ENCODE measurements at regions not wholly inside any gene's neighbourhood (a gene's known extent, or its start where the extent isn't known, plus 50 kb on each side); places are given as distances from the start of the nearest gene placed in this dataset.

DNA sequence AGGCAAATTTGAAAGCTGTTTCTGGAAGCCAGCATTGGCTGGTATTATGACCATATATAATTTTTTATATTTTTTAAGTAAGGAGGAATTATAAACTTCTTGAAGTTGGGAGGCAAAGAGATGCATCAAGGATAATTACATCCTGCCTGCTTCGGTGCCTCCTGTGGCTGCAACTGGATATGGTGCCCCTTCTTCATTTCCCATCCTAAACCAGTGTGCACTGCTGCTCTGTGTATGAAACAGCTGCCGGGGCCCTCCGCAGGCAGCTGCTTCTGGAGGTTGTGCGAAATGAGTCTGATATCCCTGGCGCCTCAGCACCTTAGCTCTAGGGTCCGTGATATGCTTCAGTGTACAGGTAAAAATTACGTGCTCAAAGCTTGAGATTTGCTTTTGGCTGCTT is 304.2 kb downstream of the ENC1 start:
- H3K27ac Mint-ChIP-seq = no peak overlapping the region

DNA sequence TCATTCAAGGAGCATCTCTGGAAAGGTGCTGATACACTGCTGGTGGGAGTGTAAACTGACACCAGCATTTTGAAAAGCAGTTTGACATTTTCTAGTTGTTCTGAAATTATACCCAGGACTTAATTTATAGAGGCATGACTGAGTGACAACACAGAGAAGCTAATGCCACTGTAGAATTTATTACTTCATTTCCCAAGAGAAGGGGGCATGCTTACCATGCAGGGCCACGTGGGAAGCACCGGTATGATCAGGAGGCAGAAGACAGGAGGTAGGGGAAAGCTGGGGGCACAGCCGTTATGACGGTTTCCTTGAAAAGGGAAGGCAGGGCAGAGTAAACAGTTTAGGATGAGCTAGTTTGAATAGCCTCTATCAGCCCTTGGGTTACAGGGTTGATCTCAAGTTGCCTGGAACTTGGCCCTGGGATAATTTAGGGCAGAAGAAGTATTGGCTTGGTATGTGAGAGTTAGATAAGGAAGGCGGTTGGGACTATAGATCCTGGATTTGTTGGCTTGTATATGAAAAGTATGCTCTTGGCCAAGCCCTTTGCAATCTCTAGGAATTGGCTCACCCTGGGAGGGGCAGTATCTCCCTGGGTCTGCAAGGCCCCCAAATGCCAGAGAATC is 305.7 kb downstream of the ENC1 start:
- TF ChIP-seq, protein P1, sequence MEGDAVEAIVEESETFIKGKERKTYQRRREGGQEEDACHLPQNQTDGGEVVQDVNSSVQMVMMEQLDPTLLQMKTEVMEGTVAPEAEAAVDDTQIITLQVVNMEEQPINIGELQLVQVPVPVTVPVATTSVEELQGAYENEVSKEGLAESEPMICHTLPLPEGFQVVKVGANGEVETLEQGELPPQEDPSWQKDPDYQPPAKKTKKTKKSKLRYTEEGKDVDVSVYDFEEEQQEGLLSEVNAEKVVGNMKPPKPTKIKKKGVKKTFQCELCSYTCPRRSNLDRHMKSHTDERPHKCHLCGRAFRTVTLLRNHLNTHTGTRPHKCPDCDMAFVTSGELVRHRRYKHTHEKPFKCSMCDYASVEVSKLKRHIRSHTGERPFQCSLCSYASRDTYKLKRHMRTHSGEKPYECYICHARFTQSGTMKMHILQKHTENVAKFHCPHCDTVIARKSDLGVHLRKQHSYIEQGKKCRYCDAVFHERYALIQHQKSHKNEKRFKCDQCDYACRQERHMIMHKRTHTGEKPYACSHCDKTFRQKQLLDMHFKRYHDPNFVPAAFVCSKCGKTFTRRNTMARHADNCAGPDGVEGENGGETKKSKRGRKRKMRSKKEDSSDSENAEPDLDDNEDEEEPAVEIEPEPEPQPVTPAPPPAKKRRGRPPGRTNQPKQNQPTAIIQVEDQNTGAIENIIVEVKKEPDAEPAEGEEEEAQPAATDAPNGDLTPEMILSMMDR (conservative IDR thresholded peaks at IDR 0.05) = no peak
- H3K4me3 Mint-ChIP-seq = no peak overlapping the region
- no peak overlapping the region for H3K27ac Mint-ChIP-seq
- H3K9me3 Mint-ChIP-seq = no peaks in the 10 kb centered on the region
- H3K4me1 Mint-ChIP-seq (ENCODE audit: unreplicated experiment) = peaks cover 37% of the 10 kb centered on the region
- no peak for DNase-seq (ENCODE audit: extremely low spot score, unreplicated experiment)
- no peaks in the 10 kb centered on the region for H3K27me3 Mint-ChIP-seq
- no peaks in the 10 kb centered on the region for H3K36me3 Mint-ChIP-seq

More for the DNA sequence above, 304.2 kb downstream of the ENC1 start:
- DNase-seq (ENCODE audit: extremely low spot score, unreplicated experiment) = no peak
- Mint-ChIP-seq H3K27me3 (no peaks in the 10 kb centered on the region), H3K4me3 (no peak overlapping the region), H3K9me3 (no peaks in the 10 kb centered on the region), H3K36me3 (no peaks in the 10 kb centered on the region), H3K4me1 (ENCODE audit: unreplicated experiment) (peaks cover 51% of the 10 kb centered on the region)
- TF ChIP-seq, protein P1 (conservative IDR thresholded peaks at IDR 0.05) = peak; percentile 69

DNA sequence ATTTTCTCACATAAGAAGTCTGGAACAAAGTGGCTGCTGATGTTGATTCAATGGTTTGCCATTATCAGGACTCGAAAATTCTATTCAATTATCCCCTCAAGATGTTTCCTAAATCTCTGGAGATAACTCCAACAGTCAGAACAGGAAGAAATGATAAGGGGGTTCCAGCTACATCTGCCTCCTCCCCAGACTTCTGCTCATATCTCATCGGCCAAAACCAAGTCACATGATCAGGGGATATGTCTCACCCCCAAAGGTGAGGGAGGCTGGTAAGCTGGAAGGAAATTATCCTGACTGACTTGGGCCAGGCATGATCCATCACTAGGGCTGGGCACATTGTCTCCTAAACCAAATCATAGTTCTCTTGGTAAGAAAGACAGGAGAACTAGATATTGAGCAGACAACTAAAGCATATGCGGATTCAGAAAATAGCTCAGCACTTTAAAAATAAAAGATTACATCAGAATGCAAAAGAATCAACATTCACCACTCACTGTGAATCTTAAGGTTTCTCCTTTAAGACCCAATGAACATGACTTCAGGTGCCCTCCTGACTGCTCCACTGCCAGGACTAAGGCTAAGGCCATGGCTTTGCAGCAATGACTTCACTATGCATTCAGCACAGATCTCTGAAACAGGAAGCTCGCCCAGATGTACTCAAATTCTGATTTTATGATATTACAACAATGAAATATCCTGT is 306.3 kb downstream of the ENC1 start:
- TF ChIP-seq, protein P1 (conservative IDR thresholded peaks at IDR 0.05) = no peak
- H3K27ac Mint-ChIP-seq = no peak overlapping the region
- H3K9me3 Mint-ChIP-seq = no peaks in the 10 kb centered on the region
- DNase-seq (ENCODE audit: extremely low spot score, unreplicated experiment) = no peak
- no peaks in the 10 kb centered on the region for H3K27me3 Mint-ChIP-seq
- H3K4me3 Mint-ChIP-seq = no peak overlapping the region
- peaks cover 37% of the 10 kb centered on the region for H3K4me1 Mint-ChIP-seq (ENCODE audit: unreplicated experiment)
- no peaks in the 10 kb centered on the region for H3K36me3 Mint-ChIP-seq

DNA sequence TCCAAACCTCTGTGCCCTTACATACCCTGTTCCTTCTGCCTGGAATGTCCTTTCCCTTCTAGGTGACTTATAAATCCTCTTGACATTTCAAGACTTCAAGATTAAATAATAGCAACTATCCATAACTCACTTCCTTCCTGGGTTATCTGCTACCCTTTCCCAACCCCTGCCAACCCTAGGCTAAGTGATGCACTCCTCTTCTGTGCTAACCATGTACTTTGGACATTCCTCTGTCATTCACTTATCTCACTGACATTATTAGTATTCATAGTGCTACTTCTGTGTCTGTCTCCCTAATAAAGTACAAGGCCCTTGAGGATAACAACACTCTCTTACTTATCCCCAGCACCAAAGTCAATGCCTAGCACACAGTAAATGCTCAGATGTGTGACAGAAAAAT is 307.1 kb downstream of the ENC1 start:
- Mint-ChIP-seq H3K4me3 (no peak overlapping the region), H3K36me3 (no peaks in the 10 kb centered on the region), H3K4me1 (ENCODE audit: unreplicated experiment) (peaks cover 37% of the 10 kb centered on the region), H3K9me3 (no peaks in the 10 kb centered on the region), H3K27me3 (no peaks in the 10 kb centered on the region), H3K27ac (no peak overlapping the region)
- TF ChIP-seq, protein P1 (conservative IDR thresholded peaks at IDR 0.05) = no peak
- no peak for DNase-seq (ENCODE audit: extremely low spot score, unreplicated experiment)

DNA sequence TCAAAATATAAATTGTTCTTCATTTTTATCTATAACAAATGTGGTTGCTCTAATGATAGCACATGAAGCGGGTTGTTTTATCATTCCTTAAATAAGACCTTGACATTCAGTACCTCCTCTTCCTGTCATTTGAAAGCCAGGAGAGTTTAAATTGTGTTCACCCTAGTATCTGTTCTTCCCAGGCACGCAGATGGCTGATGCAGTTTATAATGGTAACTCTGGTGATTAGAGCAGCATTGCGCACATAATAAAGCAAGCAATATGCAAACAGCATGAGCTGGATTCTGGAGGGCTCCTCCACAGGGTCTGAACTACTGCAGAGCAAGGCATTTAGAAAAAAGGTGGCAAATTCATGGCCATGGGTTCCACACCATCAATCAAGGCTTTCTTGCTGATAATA is 307.8 kb downstream of the ENC1 start:
- peaks cover 38% of the 10 kb centered on the region for H3K4me1 Mint-ChIP-seq (ENCODE audit: unreplicated experiment)
- H3K4me3 Mint-ChIP-seq = no peak overlapping the region
- H3K27ac Mint-ChIP-seq = no peak overlapping the region
- no peaks in the 10 kb centered on the region for H3K36me3 Mint-ChIP-seq
- peaks cover 4% of the 10 kb centered on the region for H3K9me3 Mint-ChIP-seq
- DNase-seq (ENCODE audit: extremely low spot score, unreplicated experiment) = no peak
- H3K27me3 Mint-ChIP-seq = no peaks in the 10 kb centered on the region
- TF ChIP-seq, protein P1 (conservative IDR thresholded peaks at IDR 0.05) = no peak

Measured in type B pancreatic cell (in vitro differentiated cells).